ENCODE measurements at regions not wholly inside any gene's neighbourhood (a gene's known extent, or its start where the extent isn't known, plus 50 kb on each side); places are given as distances from the start of the nearest gene placed in this dataset.

DNA sequence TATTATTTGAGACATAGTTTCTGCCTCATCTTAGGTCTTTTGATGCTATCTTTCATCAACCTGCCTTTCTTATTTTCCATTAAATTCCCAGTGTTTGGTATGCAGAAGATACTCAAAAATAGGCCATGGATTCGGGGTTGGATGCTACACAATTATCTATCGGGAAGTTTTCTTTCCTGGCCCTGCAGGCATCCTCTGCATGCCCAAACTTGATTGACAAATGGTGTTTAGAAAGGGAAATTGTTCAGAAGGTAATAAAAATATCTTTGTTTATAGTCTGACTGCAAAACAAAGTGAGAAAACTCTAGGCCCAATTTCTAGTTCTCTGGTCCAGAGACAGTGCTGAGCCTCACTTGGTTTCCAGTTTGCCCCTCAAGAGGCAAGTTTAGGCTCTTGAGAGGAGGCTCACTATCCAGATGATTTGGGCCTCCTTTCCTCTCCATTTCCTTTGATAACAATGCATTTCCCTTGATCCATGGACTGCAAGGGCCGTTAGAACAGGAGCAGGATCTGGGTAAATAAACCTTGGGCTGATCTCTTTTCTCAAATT, 157.1 kb upstream of the DPH6 start:
- H3K27ac ChIP-seq = peak overlapping the region; percentile 18
- TF ChIP-seq, protein P1, sequence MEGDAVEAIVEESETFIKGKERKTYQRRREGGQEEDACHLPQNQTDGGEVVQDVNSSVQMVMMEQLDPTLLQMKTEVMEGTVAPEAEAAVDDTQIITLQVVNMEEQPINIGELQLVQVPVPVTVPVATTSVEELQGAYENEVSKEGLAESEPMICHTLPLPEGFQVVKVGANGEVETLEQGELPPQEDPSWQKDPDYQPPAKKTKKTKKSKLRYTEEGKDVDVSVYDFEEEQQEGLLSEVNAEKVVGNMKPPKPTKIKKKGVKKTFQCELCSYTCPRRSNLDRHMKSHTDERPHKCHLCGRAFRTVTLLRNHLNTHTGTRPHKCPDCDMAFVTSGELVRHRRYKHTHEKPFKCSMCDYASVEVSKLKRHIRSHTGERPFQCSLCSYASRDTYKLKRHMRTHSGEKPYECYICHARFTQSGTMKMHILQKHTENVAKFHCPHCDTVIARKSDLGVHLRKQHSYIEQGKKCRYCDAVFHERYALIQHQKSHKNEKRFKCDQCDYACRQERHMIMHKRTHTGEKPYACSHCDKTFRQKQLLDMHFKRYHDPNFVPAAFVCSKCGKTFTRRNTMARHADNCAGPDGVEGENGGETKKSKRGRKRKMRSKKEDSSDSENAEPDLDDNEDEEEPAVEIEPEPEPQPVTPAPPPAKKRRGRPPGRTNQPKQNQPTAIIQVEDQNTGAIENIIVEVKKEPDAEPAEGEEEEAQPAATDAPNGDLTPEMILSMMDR (conservative IDR thresholded peaks at IDR 0.05) = no peak

DNA sequence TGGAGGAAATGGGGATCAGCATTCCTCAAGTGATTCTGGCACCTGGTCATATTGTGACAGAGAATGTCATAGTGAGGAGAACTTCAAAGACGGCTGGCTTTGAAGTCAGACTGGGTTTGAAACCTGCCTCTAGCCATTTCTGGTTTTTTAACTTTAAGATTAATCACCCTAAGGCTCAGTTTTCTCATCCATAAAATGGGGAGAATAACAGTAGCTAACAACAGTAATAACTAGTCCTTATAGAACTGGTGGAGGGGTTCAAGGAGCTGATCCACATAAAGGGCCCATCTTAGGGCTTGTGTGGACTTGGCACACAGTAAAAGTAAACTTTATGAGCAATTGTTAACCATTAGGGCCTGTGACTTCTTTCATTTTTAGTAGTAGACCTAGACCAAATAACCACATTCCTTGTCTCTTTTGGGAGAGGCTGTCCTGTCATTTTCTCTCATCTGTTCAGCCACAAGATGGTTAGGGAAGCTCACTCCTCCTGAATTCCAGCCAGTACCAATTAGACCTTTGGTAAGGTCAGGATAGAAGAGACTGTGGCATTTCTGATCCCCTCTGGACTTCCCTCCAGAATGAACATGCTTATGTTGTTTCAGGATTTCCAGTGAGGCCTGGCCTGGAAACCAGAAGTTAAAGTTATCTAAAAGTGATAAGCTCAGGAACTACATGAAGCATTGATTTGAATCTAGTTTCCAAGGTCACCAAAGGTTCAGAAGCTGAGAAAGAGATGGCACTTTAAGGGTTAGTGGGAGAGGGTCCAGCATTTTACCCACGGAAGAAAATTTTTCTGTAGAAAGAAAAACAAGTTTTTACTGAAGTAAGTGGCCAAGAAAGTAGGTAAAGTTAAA, 159.3 kb upstream of the DPH6 start:
- TF ChIP-seq, protein P1 (conservative IDR thresholded peaks at IDR 0.05) = no peak
- no peak overlapping the region for H3K27ac ChIP-seq

DNA sequence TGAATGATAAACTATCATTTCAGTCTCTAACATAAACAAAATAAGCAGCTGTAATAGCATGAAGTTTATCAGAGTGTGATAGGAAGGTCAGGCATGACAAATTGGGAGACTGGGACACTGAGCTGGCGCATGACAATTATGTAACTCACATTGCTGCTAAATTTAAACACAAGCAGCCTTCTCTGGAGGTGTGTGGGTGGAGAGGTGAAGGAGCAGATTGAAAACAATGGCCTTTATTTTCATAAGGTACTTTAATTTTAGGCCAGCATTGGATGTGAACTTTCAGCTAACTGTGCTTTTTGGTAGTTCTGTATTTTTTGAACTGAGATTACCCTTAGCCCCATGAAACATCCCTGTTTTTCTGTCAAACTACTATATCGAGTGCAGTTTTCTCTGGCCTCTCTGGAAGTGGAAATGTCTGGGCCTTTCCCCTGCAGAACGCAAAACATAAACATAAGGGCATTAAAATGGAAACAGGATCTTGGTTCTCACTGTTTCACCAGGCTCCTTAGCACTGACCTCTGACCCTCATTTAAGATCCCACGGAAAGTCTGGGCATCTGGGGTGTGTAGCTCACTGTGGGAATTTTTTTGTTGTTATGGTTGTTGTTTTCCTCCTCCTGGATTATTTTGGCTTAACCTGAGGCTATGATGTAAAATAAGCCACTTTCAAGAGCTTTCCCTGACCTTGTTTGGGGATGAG, 160.1 kb upstream of the DPH6 start:
- TF ChIP-seq, protein P1 (conservative IDR thresholded peaks at IDR 0.05) = no peak
- H3K27ac ChIP-seq = no peak overlapping the region

DNA sequence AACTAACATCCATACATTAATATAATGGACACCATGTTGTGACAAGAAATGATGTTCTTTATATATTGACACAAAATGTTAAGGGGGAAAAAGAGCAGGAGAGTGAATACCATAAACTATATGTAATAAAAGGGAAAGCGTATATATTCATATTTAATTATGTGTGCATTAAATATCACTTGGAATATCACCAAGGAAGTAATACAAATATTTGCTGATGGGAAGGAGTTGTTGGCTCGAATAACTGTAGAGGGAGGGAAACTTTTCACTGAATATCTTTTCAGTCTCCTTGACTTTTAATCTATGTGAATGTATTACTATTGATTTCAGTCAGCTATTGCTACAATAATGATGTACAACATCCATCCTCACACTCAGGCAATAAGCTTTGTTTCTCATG, 167.0 kb upstream of the DPH6 start:
- H3K27ac ChIP-seq = no peak overlapping the region
- TF ChIP-seq, protein P1 (conservative IDR thresholded peaks at IDR 0.05) = no peak

DNA sequence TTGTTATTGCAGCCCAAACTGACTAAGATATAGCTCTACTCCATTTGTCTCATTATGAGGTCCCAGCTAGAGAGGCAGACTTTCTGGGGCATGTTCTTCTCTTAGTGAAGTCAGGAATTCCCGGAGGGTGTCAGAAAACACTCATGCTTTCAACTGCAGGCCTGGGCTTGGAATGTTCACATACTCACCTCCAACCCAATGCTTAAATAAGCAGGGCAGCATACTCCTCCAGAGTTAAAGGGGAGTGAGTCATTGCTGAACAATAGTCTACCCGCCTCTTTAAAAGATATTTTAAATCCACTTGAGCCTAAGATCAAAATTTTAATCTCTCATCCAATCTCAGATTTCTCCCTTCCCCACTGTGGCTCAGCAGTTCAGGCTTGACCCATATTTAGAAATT, 167.8 kb upstream of the DPH6 start:
- no peak overlapping the region for H3K27ac ChIP-seq
- TF ChIP-seq, protein P1 (conservative IDR thresholded peaks at IDR 0.05) = no peak

DNA sequence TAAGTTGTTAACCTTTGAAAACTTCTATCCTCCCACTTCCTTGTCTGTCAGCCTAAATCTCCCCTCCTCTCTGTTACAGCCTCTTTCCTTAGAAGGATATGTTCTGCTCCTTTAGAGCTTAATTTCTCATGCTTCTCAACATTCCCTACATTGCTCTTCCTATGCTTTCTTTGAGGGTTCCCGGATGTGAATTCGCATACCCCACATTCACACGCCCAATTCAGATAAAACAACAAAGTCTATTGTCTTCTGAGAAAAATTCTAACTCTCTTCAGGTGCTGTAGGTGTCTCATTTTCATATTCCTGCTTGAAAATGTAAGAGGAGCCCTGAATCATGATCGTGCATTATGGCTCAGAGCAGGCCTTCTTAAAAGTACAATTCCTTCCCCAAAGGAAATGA, 171.8 kb upstream of the DPH6 start:
- no peak overlapping the region for H3K27ac ChIP-seq
- TF ChIP-seq, protein P1 (conservative IDR thresholded peaks at IDR 0.05) = no peak

DNA sequence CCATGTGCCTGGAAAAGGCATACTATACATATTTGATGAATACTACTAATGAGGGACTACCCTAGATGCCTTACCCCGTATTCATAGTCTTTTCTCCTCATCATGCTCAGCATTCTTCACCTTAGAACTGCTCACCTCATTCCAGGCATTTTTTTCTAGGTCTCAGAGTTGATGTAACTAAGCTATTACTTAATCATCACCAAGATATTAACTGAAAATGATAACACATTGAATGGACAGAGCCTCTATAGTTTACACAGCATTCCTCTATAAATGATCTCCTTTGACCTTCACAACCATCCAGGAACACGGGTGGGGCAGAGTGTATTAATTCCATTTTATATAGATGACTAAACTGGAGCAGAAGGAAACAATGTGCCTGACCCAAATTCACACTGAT, 174.1 kb upstream of the DPH6 start:
- H3K27ac ChIP-seq = no peak overlapping the region
- TF ChIP-seq, protein P1 (conservative IDR thresholded peaks at IDR 0.05) = no peak
